ENCODE measurements at regions not wholly inside any gene's neighbourhood (a gene's known extent, or its start where the extent isn't known, plus 50 kb on each side); places are given as distances from the start of the nearest gene placed in this dataset.
"Not testable (repeated sequence)": the region's sequence is repeated elsewhere in the genome, so short reads cannot be mapped to it uniquely, and the experiment has no call there.

- H3K36me3 ChIP-seq (ENCODE audit: low read depth, missing control alignments): no peaks in the 10 kb centered on the region
- no peak for DNase-seq
- H3K4me1 ChIP-seq: no peaks in the 10 kb centered on the region
- no peaks in the 10 kb centered on the region for H3K9me3 ChIP-seq
- no peak overlapping the region for H3K27ac ChIP-seq
- intact Hi-C loops (cut with DNase I; ENCODE audit: low total_unique reads): no loop called here
- TF ChIP-seq POLR2A (IDR thresholded peaks at IDR 0.05): no peak
- no peak for TF ChIP-seq CTCF (IDR thresholded peaks at IDR 0.05)
- H3K27me3 ChIP-seq: no peaks in the 10 kb centered on the region
- 76 to 82% methylated on average over 2 of the region's 2 CpGs for WGBS, 2 donors
- no peak overlapping the region for H3K4me3 ChIP-seq
Measured at GRCh38 chr9:22170556-22170955, 161.5 kb upstream of the CDKN2B start.

GRCh38 chr9:22170990-22171670, 162.0 kb upstream of the CDKN2B start:
- TF ChIP-seq CTCF (IDR thresholded peaks at IDR 0.05) (no peak), POLR2A (IDR thresholded peaks at IDR 0.05) (no peak)
- Histone ChIP-seq H3K9me3 (no peaks in the 10 kb centered on the region), H3K4me1 (no peaks in the 10 kb centered on the region), H3K27ac (no peak overlapping the region), H3K27me3 (no peaks in the 10 kb centered on the region), H3K36me3 (ENCODE audit: low read depth, missing control alignments) (no peaks in the 10 kb centered on the region), H3K4me3 (no peak overlapping the region)
- DNase-seq: no peak
- intact Hi-C loops (cut with DNase I; ENCODE audit: low total_unique reads): no loop called here
- WGBS, 2 donors: 63 to 77% methylated on average over 2 of the region's 2 CpGs

- Histone ChIP-seq H3K27me3 (no peaks in the 10 kb centered on the region), H3K9me3 (no peaks in the 10 kb centered on the region), H3K4me1 (no peaks in the 10 kb centered on the region), H3K4me3 (no peak overlapping the region), H3K27ac (no peak overlapping the region), H3K36me3 (ENCODE audit: low read depth, missing control alignments) (no peaks in the 10 kb centered on the region)
- 63 to 66% methylated on average over 3 of the region's 3 CpGs for WGBS, 2 donors
- TF ChIP-seq POLR2A (IDR thresholded peaks at IDR 0.05) (no peak), CTCF (IDR thresholded peaks at IDR 0.05) (no peak)
- no peak for DNase-seq
- intact Hi-C loops (cut with DNase I; ENCODE audit: low total_unique reads): no loop called here
Measured at GRCh38 chr9:22171691-22172090, 162.6 kb upstream of the CDKN2B start.

GRCh38 chr9:22173908-22174307, 164.8 kb upstream of the CDKN2B start:
- no peaks in the 10 kb centered on the region for H3K27me3 ChIP-seq
- no peaks in the 10 kb centered on the region for H3K36me3 ChIP-seq (ENCODE audit: low read depth, missing control alignments)
- TF ChIP-seq CTCF (IDR thresholded peaks at IDR 0.05) (no peak), POLR2A (IDR thresholded peaks at IDR 0.05) (no peak)
- no peak overlapping the region for H3K4me3 ChIP-seq
- H3K9me3 ChIP-seq: no peaks in the 10 kb centered on the region
- WGBS, 2 donors: 92 to 94% methylated on average over 2 of the region's 2 CpGs
- DNase-seq: no peak
- no peak overlapping the region for H3K27ac ChIP-seq
- no peaks in the 10 kb centered on the region for H3K4me1 ChIP-seq
- intact Hi-C loops (cut with DNase I; ENCODE audit: low total_unique reads): no loop called here

- intact Hi-C loops (cut with DNase I; ENCODE audit: low total_unique reads): no loop called here
- WGBS, 2 donors: 88% methylated on average over 2 of the region's 2 CpGs
Measured at GRCh38 chr9:22175972-22176545, 167.0 kb upstream of the CDKN2B start.

GRCh38 chr9:22181021-22181420, 171.9 kb upstream of the CDKN2B start:
- H3K4me1 ChIP-seq; intact Hi-C loops (cut with DNase I; ENCODE audit: low total_unique reads); H3K27ac ChIP-seq; H3K27me3 ChIP-seq; H3K9me3 ChIP-seq; H3K36me3 ChIP-seq (ENCODE audit: low read depth, missing control alignments); H3K4me3 ChIP-seq; DNase-seq: not testable (repeated sequence)
- WGBS, 2 donors: 90 to 91% methylated on average over 2 of the region's 2 CpGs

More at GRCh38 chr9:22175972-22176545, 167.0 kb upstream of the CDKN2B start:
- no peaks in the 10 kb centered on the region for H3K36me3 ChIP-seq (ENCODE audit: low read depth, missing control alignments)
- H3K9me3 ChIP-seq: no peaks in the 10 kb centered on the region
- no peak overlapping the region for H3K27ac ChIP-seq
- H3K27me3 ChIP-seq: no peaks in the 10 kb centered on the region
- TF ChIP-seq POLR2A (IDR thresholded peaks at IDR 0.05): no peak
- no peak for TF ChIP-seq CTCF (IDR thresholded peaks at IDR 0.05)
- H3K4me1 ChIP-seq: no peaks in the 10 kb centered on the region
- DNase-seq: no peak
- H3K4me3 ChIP-seq: no peak overlapping the region

Data from testis (tissue), 2 donors.